Stimulated activated CD8-positive, alpha-beta memory T cell treated with anti-CD3 and anti-CD28 coated beads, Interleukin-12 subunit alpha, Interleukin-12 subunit beta, amount 100 ng/mL, for 24 hours (primary cell): ENCODE measurements at regions not wholly inside any gene's neighbourhood (a gene's known extent, or its start where the extent isn't known, plus 50 kb on each side); places are given as distances from the start of the nearest gene placed in this dataset.

Experiments
- DNase-seq: peaks from one replicate; pipeline ENCODE4 v3.0.0-alpha.2; 2020; ENCODE audit errors: extremely low read depth

GRCh38 chr4:177696438-177696966, 254.3 kb upstream of the AGA start:
- DNase-seq = no peak

- DNase-seq = no peak
Observed at GRCh38 chr4:177699365-177700213, 257.4 kb upstream of the AGA start.

GRCh38 chr4:177706916-177707315, 264.7 kb upstream of the AGA start:
- DNase-seq = no peak

GRCh38 chr4:177713454-177713853, 271.2 kb upstream of the AGA start:
- no peak for DNase-seq

GRCh38 chr4:177717407-177717806, 275.2 kb upstream of the AGA start:
- no peak for DNase-seq

- no peak for DNase-seq
Observed at GRCh38 chr4:177718514-177718913, 276.3 kb upstream of the AGA start.

- DNase-seq = no peak
Observed at GRCh38 chr4:177726111-177726510, 283.9 kb upstream of the AGA start.

GRCh38 chr4:177728361-177729152, 286.3 kb upstream of the AGA start:
- no peak for DNase-seq

- DNase-seq = no peak
Observed at GRCh38 chr4:177729681-177730080, 287.4 kb upstream of the AGA start.

- DNase-seq = no peak
Observed at GRCh38 chr4:177737387-177737940, 295.2 kb upstream of the AGA start.

- DNase-seq = no peak
Observed at GRCh38 chr4:177740563-177740962, 298.3 kb upstream of the AGA start.

GRCh38 chr4:177759729-177760128, 317.5 kb upstream of the AGA start:
- DNase-seq = no peak

- no peak for DNase-seq
Observed at GRCh38 chr4:177761692-177762091, 319.5 kb upstream of the AGA start.

GRCh38 chr4:177769155-177769554, 326.9 kb upstream of the AGA start:
- DNase-seq = no peak

GRCh38 chr4:177770776-177771175, 328.5 kb upstream of the AGA start:
- DNase-seq = no peak

GRCh38 chr4:177771645-177772044, 329.4 kb upstream of the AGA start:
- DNase-seq = no peak

- no peak for DNase-seq
Observed at GRCh38 chr4:177778623-177779022, 336.4 kb upstream of the AGA start.

GRCh38 chr4:177785000-177785399, 342.8 kb upstream of the AGA start:
- DNase-seq = no peak

GRCh38 chr4:177789610-177790009, 347.4 kb upstream of the AGA start:
- no peak for DNase-seq

- DNase-seq = no peak
Observed at GRCh38 chr4:177791188-177791587, 349.0 kb upstream of the AGA start.

GRCh38 chr4:177796841-177797240, 354.6 kb upstream of the AGA start:
- DNase-seq = no peak

GRCh38 chr4:177798161-177798560, 355.9 kb upstream of the AGA start:
- DNase-seq = no peak

- no peak for DNase-seq
Observed at GRCh38 chr4:177802162-177802561, 359.9 kb upstream of the AGA start.
